Endothelial cell of umbilical vein (primary cell): ENCODE measurements at regions not wholly inside any gene's neighbourhood (a gene's known extent, or its start where the extent isn't known, plus 50 kb on each side); places are given as distances from the start of the nearest gene placed in this dataset.

ENCODE experiments used
- BruUV-seq: library from RNA; stranded (reverse); fragments of 400-500 nt; replicated peaks from 2 replicates; lab custom pipeline; 2021; lab: Mats Ljungman, UMichigan
- CTCF ChIA-PET: fragments of 300-600, 350-600 bp; sonication (Branson Sonifier 250); formaldehyde crosslinking; loops from one replicate; lab custom pipeline; 2021; ENCODE audit warnings: antibody characterized with exemption, inconsistent platforms; lab: Charles Lee
- POLR2A ChIA-PET: fragments of 300-600, 350-600 bp; sonication (Branson Sonifier 250); formaldehyde crosslinking; loops from one replicate; lab custom pipeline; 2021; ENCODE audit warnings: antibody characterized with exemption, inconsistent platforms; lab: Charles Lee
- DNase-seq: peaks from one replicate; pipeline ENCODE4 v3.0.0-alpha.2; 2011; ENCODE audit warnings: low read depth, low spot score
- FAIRE-seq: peaks from 2 replicates; lab custom pipeline; 2011; peaks lifted over from hg19 to GRCh38; lab: Jason Lieb, UNC
- H2AFZ ChIP-seq: 2 replicates; pipeline ENCODE4 v1.6.0; 2012; ENCODE audit warnings: low read depth, low read length, control low read depth, inconsistent platforms
- H3K27ac ChIP-seq: 2 replicates; pipeline ENCODE4 v1.5.1; 2011; ENCODE audit warnings: low read depth, mild to moderate bottlenecking, control low read depth, low read length, moderate library complexity; ENCODE audit not compliant: insufficient read depth
- H3K27me3 ChIP-seq, 2 experiments: 2 replicates each; pipeline versions ENCODE4 v1.6.0 to v1.6.1; 2011; ENCODE audit warnings: low read length in 2 of 2, mixed read lengths in 1 of 2; ENCODE audit not compliant: control insufficient read depth in 2 of 2, insufficient read depth in 2 of 2
- H3K36me3 ChIP-seq, 2 experiments: 2 replicates in 1 of 2; 3 replicates in 1 of 2; pipeline ENCODE4 v1.5.1; 2011; ENCODE audit warnings: low read length in 2 of 2, mild to moderate bottlenecking in 1 of 2, moderate library complexity in 1 of 2; ENCODE audit not compliant: control insufficient read depth in 2 of 2, insufficient read depth in 2 of 2; ENCODE audit errors: extremely low read depth in 1 of 2
- H3K4me1 ChIP-seq: 3 replicates; pipeline ENCODE4 v1.5.1; 2011; ENCODE audit warnings: mild to moderate bottlenecking, low read length; ENCODE audit not compliant: control insufficient read depth, insufficient read depth; ENCODE audit errors: extremely low read depth
- H3K4me2 ChIP-seq: 2 replicates; pipeline ENCODE4 v1.6.1; 2011; ENCODE audit warnings: low read length, control low read depth, mixed read lengths; ENCODE audit not compliant: insufficient read depth
- H3K4me3 ChIP-seq, 3 experiments: fragments of 200-600 bp in 1 of 3; sonication (generic), shearing (Covaris generic) in 1 of 3; replicated peaks in 1 of 3; 2 replicates each; pipeline ENCODE4 v1.5.1; 2011 to 2016; ENCODE audit warnings: control low read depth in 3 of 3, low read length in 3 of 3, mild to moderate bottlenecking in 2 of 3, inconsistent platforms in 1 of 3, low read depth in 1 of 3, moderate library complexity in 1 of 3; ENCODE audit not compliant: insufficient read depth in 1 of 3
- H3K79me2 ChIP-seq: 2 replicates; pipeline ENCODE4 v1.6.0; 2012; ENCODE audit warnings: low read length, inconsistent platforms; ENCODE audit not compliant: control insufficient read depth, insufficient read depth
- H3K9ac ChIP-seq: replicated peaks from 2 replicates; pipeline ENCODE3; 2011; ENCODE audit warnings: low read length, control low read depth; ENCODE audit not compliant: insufficient read depth; ENCODE audit errors: extremely low read depth
- H3K9me1 ChIP-seq: replicated peaks from 3 replicates; pipeline ENCODE4 v1.6.0; 2011; ENCODE audit warnings: mild to moderate bottlenecking, low read length; ENCODE audit not compliant: control insufficient read depth, insufficient read depth; ENCODE audit errors: extremely low read depth
- H3K9me3 ChIP-seq: replicated peaks from 2 replicates; pipeline ENCODE4 v1.5.1; 2012; ENCODE audit warnings: low read length, inconsistent platforms; ENCODE audit not compliant: control insufficient read depth, insufficient read depth
- H4K20me1 ChIP-seq: replicated peaks from 2 replicates; pipeline ENCODE3; 2011; ENCODE audit warnings: mild to moderate bottlenecking, low read length; ENCODE audit not compliant: control insufficient read depth, insufficient read depth; ENCODE audit errors: extremely low read depth
- EZH2 ChIP-seq: IDR thresholded peaks from 2 replicates; pipeline ENCODE4 v1.6.1; 2012; ENCODE audit warnings: borderline replicate concordance, low read depth, mild to moderate bottlenecking, moderate library complexity, low read length, inconsistent platforms; ENCODE audit not compliant: severe bottlenecking
- FOS ChIP-seq: IDR thresholded peaks from 2 replicates; pipeline ENCODE4 v1.6.1; 2011; ENCODE audit warnings: mild to moderate bottlenecking, low read length, moderate library complexity, borderline replicate concordance; ENCODE audit not compliant: insufficient read depth
- GATA2 ChIP-seq: IDR thresholded peaks from 2 replicates; pipeline ENCODE4 v1.7.0; 2011; ENCODE audit warnings: low read depth, mild to moderate bottlenecking, moderate library complexity, mixed read lengths, low read length; ENCODE audit not compliant: insufficient read length, insufficient read depth
- JUN ChIP-seq: IDR thresholded peaks from 2 replicates; pipeline ENCODE4 v1.6.1; 2011; ENCODE audit warnings: borderline replicate concordance, low read depth; ENCODE audit not compliant: insufficient read length, insufficient read depth
- MYC ChIP-seq: IDR thresholded peaks from one replicate; pipeline ENCODE4 v1.6.1; 2011; ENCODE audit warnings: mild to moderate bottlenecking, low read depth, low read length
- POLR2A ChIP-seq: IDR thresholded peaks from 2 replicates; pipeline ENCODE4 v1.6.1; 2012; ENCODE audit warnings: low read depth, mild to moderate bottlenecking, control low read depth, low read length
- POLR2AphosphoS5 ChIP-seq: IDR thresholded peaks from 2 replicates; pipeline ENCODE4 v1.6.1; 2012; ENCODE audit warnings: low read depth, mild to moderate bottlenecking, control low read depth, low read length, moderate library complexity; ENCODE audit not compliant: insufficient read depth
- dilution Hi-C: fragments of 300-500 bp; cut with MboI; formaldehyde crosslinking; loops from one replicate; pipeline ENCODE4 v1.15.0; 2019; ENCODE audit warnings: low sequenced_read_pairs; ENCODE audit not compliant: extremely low pct_ligation_motif_present
- intact Hi-C: fragments of 100-400 bp; cut with micrococcal nuclease; formaldehyde crosslinking; loops from one replicate; pipeline ENCODE4 v1.10.0; 2022
- TF ChIP-seq, protein P1 (sequence below), 2 donors: IDR thresholded peaks; 1 replicate in 1 of 2; 2 replicates in 1 of 2; pipeline ENCODE4 v1.5.1; 2011; ENCODE audit warnings: low read length in 2 of 2, mild to moderate bottlenecking in 2 of 2, moderate library complexity in 2 of 2, control low read depth in 1 of 2, inconsistent platforms in 1 of 2, low read depth in 1 of 2; ENCODE audit not compliant: insufficient read depth in 1 of 2; ENCODE audit errors: extremely low read depth in 1 of 2
- TF ChIP-seq, protein P2 (sequence below): IDR thresholded peaks from 2 replicates; pipeline ENCODE4 v1.6.1; 2011; ENCODE audit not compliant: insufficient read depth, insufficient read length

DNA sequence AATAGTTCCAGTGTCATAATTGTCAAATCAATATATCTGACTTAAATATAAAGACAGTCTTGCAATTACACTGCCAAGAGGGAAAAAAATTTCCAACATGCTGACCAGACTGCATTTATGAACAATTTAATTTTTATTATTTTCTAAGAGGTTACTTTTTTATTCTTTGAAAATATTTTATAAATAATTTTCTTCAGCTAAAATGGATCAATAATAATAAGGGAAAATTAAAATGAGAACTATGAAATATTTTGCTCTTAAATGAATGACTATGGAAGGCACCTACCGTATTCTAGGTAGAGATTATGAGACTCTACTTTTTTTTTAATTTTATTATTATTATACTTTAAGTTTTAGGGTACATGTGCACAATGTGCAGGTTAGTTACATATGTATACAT lies 1032.5 kb upstream of the LRRN3 start:
- H3K9me1 ChIP-seq: no peaks in the 10 kb centered on the region
- ChIA-PET CTCF (no interaction called here), POLR2A (no interaction called here)
- H4K20me1 ChIP-seq: no peaks in the 10 kb centered on the region
- no peaks in the 10 kb centered on the region for H3K79me2 ChIP-seq
- H2AFZ ChIP-seq: no peak overlapping the region
- no TSS peak for BruUV-seq
- no peaks in the 10 kb centered on the region for H3K4me1 ChIP-seq
- H3K9ac ChIP-seq: no peak overlapping the region
- DNase-seq (no peak), FAIRE-seq (no peak)
- dilution Hi-C loops: no loop called here
- no peaks in the 10 kb centered on the region for H3K27me3 ChIP-seq
- no peak overlapping the region for H3K4me2 ChIP-seq
- TF ChIP-seq, protein P1, sequence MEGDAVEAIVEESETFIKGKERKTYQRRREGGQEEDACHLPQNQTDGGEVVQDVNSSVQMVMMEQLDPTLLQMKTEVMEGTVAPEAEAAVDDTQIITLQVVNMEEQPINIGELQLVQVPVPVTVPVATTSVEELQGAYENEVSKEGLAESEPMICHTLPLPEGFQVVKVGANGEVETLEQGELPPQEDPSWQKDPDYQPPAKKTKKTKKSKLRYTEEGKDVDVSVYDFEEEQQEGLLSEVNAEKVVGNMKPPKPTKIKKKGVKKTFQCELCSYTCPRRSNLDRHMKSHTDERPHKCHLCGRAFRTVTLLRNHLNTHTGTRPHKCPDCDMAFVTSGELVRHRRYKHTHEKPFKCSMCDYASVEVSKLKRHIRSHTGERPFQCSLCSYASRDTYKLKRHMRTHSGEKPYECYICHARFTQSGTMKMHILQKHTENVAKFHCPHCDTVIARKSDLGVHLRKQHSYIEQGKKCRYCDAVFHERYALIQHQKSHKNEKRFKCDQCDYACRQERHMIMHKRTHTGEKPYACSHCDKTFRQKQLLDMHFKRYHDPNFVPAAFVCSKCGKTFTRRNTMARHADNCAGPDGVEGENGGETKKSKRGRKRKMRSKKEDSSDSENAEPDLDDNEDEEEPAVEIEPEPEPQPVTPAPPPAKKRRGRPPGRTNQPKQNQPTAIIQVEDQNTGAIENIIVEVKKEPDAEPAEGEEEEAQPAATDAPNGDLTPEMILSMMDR (IDR thresholded peaks at IDR 0.05; ENCODE audit: extremely low read depth in 1 of 2, insufficient read depth in 1 of 2, low read depth in 1 of 2, low read length in 2 of 2): no peak
- TF ChIP-seq GATA2 (no peak), POLR2A (no peak), POLR2AphosphoS5 (no peak), EZH2 (no peak), FOS (no peak), MYC (no peak), JUN (no peak)
- TF ChIP-seq, protein P2, sequence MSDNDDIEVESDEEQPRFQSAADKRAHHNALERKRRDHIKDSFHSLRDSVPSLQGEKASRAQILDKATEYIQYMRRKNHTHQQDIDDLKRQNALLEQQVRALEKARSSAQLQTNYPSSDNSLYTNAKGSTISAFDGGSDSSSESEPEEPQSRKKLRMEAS: no peak
- H3K4me3 ChIP-seq: no peak overlapping the region
- H3K9me3 ChIP-seq: no peaks in the 10 kb centered on the region
- intact Hi-C loops: no loop called here
- no peaks in the 10 kb centered on the region for H3K36me3 ChIP-seq
- no peak overlapping the region for H3K27ac ChIP-seq
